NCI-H146 (cell line): ENCODE measurements at regions not wholly inside any gene's neighbourhood (a gene's known extent, or its start where the extent isn't known, plus 50 kb on each side); places are given as distances from the start of the nearest gene placed in this dataset.

Experiments used
- DNase-seq: peaks from one replicate; lab custom pipeline; 2025; lab: John Stamatoyannopoulos, UW

DNA sequence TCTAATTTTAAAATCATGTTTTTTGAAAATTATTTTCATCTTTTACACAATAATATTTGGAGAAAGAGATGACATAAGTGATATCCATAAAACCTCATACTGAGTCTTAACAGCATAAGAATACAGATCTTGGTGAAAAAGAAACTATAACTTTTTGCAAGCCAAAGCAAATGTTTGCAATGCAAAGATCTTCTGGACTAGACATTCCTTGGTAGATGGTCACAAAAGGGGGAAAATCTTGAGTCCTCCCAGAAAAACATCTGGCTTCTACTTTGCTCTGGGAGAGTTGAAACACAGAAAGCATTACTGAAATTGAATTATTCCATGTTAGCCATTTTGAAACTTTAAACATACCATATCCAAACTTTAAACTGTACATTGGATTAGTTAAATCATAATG, 308.2 kb downstream of the ANXA1 start:
- DNase-seq: no peak

DNA sequence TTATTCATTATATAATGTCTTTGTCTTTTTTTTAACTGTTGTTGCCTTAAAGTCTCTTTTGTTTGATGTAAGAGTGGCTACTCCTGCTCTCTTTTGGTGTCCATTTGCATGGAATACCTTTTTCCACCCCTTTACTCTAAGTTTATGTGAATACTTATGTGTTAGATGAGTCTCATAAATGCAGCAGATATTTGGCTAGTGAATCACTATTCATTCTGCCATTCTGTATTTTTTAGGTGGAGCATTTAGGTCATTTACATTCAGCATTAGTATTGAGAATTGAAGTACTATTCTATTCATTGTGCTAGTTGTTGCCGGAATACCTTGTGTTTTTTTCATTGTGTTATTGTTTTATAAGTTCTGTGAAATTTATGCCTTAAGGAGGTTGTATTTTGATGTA, 317.1 kb downstream of the ANXA1 start:
- DNase-seq: no peak

DNA sequence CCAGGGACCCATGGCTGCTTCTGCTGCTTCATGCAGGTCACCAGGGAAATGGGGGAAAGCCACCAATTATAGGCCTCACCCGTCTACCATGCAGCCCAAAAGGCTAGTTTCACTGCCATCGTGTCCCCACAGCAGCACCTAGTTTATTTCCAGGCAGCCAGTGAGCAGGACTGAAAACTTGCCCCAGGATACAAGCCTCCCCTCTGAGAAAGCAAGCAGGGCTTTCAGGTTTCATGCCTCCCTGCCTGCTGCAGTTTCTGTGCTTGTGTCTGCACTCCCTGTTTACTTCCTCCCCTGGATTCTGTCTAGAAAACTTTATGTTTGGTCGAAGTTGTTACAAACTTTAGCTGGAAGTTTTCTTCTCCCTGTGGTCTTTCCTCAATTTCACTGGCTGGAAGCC, 319.1 kb downstream of the ANXA1 start:
- DNase-seq: no peak

DNA sequence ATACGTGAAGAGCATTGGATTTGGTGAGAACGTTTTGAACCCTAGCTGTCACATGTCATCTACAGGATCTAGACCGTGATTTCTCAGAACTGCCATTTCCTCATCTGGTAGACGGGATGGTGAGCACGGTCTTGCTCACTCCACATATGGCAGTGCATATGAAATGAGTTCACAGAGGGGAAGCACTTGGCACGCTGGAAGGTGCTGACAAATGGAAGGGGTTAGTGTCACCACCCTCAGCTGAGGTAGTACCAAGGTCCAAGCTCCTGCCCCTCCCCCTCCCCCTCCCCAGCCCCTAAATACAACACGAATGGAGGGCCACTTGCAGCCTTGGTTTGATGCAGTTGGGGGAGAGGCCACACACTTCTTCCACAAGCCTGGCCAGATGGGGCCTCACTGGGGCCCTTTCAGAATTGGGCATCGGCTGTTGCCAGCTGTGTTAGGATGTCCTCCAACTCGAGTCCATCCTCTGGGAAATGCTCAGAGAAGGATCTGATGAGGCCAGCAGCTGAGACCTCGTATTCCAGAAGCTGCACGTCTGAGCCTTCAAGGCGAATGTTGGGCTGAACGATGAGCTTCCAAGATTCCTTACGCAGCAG, 322.4 kb downstream of the ANXA1 start:
- DNase-seq: no peak

DNA sequence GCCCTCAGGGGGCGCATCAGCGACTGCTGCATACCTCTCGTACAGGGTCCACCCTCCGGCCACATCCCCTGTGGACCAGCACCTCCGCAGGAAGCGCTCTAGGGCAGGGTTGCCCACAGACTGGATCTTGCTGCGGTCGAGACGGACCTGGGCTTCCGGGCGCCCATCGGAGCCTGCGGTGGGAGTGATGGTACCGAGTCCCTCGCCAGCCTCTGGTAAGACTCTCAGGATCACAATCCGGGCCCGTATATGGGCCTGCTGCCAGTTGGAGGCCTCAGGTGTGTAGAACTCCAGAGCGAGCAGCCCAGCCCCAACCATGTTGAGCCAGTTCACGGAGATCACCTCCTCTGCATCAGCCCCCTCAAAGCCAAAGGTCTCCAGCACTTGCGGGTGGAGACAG, 323.0 kb downstream of the ANXA1 start:
- no peak for DNase-seq

DNA sequence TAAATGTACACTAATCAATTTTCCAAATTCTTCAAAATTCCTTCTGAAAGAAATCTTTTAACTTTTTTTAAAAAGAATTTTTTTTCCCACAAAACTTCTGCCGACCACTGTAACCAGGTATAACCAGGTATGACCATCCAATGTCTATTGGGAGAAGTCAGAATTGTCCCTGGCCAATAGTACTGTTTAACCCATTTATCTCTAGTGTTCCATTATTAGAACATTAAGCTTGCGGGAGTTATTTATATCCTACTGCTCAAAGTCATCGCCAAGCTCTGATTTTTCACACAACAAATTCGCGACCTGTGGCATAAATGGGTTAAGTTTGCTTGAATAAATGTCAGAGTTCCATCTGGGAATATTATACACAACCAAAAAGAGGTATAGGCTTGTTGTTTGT, 343.2 kb downstream of the ANXA1 start:
- DNase-seq: no peak

DNA sequence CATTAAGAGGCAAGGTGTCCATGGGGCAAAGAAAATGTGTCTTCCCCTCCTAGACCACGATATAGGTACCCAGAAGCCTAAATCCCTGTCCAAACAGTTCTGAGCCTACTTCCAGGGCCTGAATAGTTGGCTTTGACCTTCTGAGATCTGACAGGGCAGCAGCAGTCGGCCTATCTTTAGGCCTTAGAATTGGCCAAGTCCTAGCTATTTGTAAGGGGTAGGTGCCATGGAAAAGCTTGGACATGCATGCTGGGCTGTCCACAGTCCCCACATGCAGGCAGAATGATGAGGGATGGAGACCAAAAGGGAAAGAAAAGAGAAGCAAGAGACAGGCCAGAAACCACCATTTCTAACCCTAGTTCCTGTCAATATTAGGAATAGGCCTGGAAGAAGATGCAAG, 346.1 kb downstream of the ANXA1 start:
- no peak for DNase-seq

DNA sequence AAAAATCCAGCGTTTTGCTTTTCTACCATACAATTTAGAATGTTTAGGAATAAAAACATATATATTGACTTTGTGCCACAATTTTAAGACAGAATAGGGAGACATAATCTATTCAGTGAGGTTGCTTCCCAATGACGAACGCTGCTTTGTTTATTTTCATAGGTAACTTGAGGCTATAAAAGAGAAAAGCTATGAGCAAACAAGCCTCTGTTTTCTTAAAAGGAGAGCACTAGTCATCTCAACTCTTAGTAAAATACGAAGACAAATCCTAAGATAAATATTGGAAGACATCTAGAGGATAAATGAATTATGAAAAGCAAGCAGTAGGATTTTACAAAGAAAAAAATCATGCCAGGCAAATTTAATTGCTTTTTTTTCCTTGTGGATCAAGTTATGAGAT, 363.6 kb downstream of the ANXA1 start:
- DNase-seq: no peak

DNA sequence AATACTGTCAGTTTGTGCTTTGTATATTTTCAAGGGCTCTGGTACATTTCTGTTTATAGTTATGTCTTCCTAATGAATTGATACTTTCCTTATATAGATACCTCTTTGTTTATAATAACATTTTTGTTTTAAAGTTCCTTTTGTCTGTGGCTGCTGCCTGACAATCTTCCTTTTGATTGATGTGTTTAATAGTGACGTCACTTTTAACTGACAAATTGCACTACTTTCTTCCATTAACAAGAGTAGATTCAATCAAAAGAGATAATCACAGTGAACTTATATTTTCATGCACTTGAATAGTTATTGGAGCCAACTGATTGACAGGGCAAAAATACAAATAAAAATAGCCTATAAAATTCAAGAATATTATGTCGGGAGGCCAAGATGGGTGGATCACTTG, 371.7 kb downstream of the ANXA1 start:
- no peak for DNase-seq

DNA sequence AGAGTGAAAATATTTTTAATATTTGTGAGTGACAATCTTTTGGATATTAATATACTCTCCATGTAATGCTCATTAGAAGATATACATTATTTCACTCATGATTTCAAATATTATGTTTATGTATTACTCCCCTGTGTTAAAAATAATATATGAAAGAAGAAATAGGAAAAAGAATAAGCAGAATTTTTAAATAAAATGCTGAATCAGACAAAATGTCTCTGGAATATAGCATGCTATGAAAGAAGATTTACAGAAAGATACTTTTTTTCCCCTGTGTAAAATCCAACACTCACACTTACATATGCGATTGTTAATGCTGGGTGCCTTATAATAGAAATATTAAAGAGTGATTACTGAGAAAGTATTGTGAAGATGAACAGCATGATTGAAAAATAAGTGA, 373.7 kb downstream of the ANXA1 start:
- DNase-seq: no peak

DNA sequence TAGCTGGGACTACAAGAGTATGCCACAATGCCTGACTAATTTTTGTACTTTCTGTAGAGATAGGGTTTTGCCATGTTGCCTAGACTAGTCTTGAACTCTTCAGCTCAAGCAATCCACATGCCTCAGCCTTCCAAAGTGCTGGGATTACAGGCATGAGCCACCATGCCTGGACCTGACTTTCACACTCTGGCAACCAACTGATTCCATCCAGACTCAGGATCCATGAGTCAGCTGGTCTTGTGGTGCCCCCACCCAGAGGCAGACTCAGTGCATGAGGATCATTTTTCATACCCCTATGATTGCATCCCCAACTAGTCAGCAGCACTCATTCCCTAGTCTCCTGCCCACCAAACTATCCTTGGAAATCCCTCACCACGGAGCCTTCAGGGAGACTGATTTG, 375.9 kb downstream of the ANXA1 start:
- no peak for DNase-seq

DNA sequence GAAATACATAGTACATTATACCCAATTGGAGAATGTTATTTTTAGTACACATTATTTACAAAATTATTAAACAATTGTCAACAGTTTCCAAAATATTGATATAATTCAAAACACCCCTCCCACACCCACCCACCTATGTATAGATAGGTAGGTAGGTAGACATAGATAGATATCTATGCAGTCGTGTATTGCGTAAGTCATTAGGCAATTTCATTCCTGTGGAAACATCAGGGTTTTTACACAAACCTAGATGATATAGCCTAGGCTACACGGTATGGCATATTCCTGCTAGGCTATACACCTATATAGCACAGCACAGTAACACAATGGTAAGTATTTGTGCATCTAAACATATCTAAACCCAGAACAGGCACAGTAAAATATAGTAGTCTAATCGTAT, 377.3 kb downstream of the ANXA1 start:
- DNase-seq: no peak

DNA sequence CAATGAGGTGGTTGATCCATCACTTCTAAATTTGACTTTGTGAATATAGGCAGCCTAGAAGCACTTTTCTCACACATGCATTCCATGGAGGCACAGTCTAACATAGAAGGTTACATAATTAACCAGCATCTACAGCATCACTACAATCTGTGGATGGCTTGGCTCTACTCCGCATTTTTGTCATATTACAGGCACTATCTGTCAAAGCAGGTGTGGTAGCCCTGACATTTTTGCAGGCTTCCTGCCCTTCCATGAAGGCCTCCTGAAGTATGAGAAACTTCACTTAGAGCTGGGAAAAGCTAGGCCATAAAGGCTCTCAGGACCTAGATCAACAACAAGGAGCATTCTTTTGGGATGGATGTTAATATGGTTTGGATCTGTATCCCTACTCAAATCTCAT, 378.0 kb downstream of the ANXA1 start:
- DNase-seq: no peak

DNA sequence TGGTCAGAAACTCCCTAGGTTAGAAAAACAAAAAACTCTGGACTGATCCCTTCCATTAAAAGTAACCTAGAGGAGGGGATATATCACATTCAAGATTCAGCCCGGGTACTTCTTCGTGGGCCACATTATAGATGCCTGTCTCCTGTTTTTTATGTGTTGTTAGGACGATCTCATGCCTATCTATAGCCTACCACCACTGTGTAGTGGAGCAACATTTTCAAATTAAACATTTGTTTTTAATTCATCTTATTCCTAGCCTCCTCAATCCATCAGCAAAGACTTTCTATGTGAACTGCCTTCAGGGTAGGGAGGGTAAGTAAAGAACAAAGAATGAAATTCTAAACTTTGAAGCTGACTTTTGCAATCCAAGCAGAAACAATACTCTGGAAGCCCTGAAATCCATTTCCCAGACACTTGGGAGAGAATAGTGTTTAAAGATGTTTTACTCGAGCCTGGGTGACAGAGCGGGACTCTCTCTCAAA, 379.4 kb downstream of the ANXA1 start:
- DNase-seq: no peak

DNA sequence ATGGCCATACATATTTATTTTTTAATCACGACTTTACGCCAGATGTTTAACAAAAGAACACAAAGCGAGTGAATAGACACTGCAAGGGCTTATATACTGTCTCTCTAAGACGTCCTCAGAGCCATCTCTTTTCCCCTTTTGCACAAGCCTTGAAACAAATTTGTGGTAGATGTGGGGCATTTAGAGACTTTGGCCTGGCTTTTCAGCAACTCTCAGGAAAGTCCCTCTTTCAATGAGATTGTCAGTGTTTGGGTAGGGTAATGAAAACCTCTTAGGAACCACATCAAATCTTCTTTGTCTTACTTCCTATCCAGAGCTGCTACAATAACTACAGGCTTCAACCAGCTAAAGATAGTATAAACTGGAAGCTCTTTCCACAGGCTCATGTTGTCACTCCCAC, 380.0 kb downstream of the ANXA1 start:
- no peak for DNase-seq

DNA sequence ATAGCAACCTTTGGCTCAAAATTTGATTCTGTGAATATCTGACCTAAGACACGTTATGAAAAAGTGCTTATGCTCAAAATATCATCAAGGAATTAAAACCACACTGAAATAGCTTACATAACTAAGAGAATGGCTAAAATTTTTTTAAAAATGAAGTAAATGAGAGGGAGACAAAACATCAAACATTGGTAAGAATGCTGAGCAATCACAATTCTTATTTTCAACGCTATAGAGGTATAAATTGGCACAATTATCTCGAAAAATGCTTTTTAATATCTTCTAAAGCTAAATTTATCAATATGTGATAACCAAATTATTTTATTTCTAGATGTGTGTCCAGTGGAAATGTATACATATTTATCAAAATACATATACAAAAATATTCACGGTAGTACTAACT, 381.3 kb downstream of the ANXA1 start:
- no peak for DNase-seq

DNA sequence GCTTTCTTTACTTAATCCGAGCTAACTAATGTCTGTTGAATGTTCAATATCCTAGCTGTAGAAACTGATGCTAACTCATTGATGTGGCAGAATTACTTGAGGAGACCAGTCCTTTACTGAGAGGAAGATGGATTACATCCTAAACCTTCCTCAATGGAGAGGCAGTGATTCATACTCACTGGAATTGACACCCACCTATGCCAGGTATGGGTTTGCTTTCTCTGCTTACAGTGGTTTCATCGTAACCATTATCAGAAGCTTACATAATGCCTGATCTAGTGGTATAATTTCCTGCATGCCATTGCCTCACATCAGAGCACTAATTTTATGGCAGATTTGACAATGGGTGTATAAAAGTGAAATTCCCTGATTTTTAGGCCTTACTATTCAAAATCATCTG, 384.7 kb downstream of the ANXA1 start:
- DNase-seq: no peak

DNA sequence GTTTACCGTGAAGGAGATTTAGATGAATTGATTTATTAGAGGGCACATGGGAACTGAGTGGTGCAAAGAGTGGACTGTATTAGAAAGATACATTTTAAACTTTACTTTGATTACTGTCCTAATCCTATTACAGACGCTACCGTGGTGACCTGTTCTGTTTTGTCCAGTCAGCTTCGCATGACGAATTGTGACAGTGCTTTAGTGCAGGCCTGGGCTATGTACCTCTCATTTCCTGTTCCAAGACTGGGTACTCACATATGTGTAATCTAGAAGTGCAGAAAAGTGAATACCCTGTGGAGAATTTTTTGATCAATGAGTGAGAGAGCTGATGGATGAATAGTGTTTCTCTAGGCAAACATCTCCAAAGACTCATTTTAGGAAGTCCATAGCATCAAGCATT, 385.9 kb downstream of the ANXA1 start:
- no peak for DNase-seq

DNA sequence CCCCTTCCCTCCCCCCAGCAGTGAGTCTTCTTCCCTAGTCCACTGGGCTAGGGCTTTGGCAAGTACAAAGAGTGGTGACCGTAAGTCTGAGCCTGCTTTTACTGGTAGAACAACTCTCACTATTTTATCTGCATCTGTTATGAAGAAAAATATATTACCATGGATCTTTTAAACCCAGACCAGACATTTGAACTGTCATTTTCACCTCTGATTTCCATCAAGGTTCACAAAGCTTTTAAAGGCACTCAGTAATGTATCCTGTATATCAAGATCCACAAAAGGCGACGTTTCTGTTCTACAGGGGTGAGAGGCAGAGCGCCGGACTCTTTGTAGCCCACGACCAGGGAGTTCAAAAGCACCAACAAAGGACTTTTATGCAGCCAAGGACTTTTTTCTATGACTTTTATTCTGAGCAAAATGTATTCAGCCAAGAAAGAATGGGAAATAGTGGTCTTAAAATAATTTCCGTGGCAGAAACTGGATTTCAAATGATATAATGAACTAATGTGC, 388.3 kb downstream of the ANXA1 start:
- no peak for DNase-seq

DNA sequence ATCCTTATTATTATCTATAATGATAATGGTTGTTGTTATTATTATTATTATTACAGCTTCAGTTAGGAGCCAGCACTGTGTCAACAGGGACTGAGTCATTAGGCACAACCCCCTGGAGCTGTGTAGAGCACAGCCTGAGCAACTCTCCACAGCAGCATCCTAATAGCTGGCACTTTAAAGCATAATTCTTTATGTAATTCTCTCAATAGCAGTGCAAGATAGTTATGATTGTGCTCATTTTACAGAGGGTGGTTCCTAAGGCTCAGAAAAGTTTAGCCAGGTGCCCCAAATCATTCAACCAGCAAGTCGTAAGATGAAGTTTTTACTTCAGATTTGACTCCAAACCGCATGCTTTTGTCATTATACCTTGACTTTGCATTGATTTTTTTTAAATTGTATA, 390.3 kb downstream of the ANXA1 start:
- DNase-seq: no peak

DNA sequence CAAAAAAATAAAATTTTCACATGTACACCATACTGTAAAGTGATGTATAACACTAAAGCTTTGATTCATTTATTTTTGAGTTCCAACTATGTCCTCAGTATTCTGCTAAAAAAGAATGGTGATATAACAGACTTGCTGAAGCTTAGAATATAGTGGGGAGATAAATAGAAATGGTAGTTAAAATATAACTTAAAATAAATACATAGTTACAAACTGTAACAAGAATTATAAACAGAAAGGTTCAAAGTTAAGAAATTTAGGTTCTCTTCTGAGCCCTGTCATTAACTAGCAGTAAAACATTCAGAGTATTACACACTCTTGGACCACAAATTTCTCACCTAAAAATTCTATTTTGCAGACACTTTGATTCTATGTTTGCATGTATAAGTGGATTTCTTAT, 392.1 kb downstream of the ANXA1 start:
- no peak for DNase-seq

DNA sequence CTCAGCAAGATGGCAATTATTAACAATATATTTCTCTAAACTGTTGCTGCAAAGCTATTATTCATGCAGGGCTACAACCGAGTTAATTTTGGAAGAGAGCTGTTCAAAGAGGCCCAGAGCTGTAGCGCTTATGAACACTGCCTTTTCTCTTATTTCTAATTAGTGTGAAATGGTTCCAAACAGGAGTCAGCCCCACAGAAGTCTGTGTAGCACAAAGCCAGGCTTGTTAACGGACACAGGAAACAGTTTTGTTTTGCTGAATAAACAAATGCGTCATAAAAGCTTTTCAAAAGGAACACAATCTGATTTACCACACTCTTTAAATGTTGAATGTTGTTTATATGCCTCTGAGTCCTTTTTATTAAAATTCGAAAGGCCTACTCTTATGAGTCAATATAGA, 396.5 kb downstream of the ANXA1 start:
- DNase-seq: no peak

DNA sequence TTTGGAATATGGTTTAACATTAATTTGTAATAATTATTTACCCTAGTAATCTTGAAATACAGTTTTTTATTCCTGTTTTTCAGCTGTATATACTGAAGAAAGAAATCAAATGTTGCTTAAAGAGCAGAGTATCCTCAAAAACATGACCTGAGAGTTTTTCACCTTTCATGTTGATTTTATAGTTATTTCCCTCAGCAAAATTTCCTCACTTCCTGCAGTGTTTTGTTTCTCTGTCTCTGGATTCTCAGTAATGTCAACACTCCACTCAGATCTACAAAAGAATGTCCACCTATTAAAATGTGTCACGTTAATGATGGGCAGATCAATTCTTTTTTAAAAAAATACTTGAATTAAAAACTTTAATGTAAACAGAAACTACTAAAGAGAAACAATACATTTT, 398.3 kb downstream of the ANXA1 start:
- DNase-seq: no peak

DNA sequence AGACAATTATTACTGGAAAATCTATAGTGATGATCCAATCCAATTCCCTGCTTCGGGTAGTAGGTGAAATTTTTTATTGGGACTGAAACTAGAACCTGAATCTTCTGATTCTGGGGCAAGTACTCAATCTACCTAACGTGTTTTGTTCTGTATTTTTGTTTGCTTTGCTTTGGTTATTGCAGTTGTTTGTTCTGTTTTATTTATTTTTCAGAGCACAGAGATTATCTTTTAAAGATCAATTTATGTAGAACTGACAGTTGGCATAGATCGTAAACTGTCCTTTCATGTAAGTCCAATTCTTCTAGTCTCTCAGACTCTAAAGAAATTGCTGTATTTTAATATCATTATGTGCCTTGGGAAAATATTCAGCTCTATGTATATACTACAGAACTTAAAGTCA, 401.6 kb downstream of the ANXA1 start:
- no peak for DNase-seq

DNA sequence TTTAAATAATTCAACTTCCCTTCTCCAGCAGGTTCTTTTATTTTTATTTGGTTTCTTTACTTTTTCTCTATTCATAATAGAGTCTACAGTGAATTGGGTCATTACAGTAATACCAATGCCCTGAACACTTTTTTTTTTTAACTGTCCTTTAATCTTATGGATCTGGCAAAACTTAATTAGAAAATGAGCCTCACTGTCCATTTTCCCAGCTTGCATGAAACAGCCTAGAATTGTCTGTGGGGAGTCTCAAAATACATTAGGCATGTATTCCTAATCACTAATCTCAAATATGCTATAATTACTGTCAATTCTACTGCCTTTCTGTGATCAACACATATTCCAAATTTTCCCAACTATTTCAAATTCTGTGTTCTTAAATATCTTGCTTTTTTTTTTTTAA, 406.8 kb downstream of the ANXA1 start:
- no peak for DNase-seq
